Germinal center (tissue), 1 donor: ENCODE measurements at regions not wholly inside any gene's neighbourhood (a gene's known extent, or its start where the extent isn't known, plus 50 kb on each side); places are given as distances from the start of the nearest gene placed in this dataset.
"Not testable (repeated sequence)": the region's sequence is repeated elsewhere in the genome, so short reads cannot be mapped to it uniquely, and the experiment has no call there.

Experiments used
- DNase-seq: peaks from one replicate; pipeline ENCODE4 v3.0.0; 2012; ENCODE audit warnings: mixed read lengths, low spot score

DNA sequence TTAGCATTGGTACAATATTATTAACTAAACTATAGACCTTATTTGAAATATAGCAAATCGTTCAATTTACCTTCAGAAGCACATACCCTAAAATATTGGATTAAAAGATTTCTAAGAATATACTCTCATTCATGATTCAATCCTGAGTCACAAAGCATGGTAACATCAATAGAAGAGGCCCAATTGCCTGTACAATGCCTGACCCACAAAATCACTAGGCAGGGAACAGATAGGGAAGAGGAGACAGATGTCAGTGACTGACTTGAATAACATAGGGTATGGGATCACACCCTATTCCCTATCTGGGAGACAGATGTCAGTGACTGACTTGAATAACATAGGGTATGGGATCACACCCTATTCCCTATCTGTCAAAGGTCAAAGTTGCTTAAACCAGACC lies 611.6 kb upstream of the VRK2 start:
- no peak for DNase-seq

DNA sequence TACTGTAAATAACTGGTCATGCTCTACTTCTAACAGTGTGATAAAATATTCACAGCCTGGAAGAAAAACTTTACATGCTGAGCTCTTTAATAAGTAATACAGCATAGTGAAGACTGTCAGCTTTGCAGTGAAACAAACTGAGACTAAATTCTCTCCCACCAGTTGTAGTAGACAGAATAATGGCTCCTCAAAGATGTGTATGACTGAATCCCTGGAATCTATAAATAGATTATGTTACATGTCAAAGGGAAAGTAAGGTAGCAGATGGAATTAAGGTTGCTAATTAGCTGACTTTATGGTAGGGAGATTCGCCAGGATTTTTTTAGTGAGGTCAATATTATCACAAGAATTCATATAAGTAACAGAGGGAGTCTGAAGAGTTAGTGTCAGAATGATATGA lies 609.5 kb upstream of the VRK2 start:
- no peak for DNase-seq

DNA sequence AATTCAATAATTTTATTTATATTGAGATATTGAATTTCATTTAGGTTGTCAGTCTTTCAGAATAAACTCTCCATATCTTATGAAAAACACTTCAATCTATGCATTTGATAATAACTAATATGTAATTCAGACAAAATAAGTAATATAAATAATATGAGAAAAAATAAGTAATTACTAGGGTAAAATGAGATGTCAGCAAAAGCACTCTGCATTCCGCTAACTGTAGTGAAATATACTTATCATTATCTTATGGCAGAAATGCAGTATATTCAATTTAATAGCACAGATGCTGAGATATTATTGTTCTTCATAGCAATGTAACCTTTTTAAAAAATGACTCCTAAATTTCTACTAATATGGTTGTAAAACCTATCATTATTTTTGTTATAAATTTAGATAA lies 606.2 kb upstream of the VRK2 start:
- DNase-seq = no peak

- no peak for DNase-seq
Measured at GRCh38 chr2:57443086-57443485, 603.5 kb upstream of the VRK2 start.

DNA sequence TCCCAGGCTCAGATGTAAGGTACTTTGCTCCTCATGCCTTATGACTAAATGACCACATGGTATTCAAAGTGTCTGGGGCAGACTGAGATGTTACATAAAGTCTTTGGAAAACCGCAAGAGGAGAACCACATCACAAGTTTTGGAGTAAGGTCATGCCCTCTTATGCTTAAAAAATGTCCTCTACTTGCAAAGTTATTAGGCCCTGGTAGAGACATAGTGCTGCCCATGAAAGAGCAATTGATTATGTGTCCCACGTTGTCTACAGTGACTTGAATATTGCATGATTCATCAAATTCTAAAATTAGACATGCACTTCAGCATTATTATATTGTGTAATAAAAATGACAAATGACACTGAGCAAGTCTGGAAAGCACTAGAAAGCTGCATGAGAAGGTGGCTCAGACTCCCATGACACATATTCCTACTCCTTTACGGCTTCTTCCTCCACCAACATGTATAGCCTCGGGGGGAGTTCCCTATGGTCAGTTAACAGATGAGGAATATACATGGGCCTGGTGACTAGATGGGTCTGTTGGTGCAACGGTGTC lies 602.6 kb upstream of the VRK2 start:
- no peak for DNase-seq

DNA sequence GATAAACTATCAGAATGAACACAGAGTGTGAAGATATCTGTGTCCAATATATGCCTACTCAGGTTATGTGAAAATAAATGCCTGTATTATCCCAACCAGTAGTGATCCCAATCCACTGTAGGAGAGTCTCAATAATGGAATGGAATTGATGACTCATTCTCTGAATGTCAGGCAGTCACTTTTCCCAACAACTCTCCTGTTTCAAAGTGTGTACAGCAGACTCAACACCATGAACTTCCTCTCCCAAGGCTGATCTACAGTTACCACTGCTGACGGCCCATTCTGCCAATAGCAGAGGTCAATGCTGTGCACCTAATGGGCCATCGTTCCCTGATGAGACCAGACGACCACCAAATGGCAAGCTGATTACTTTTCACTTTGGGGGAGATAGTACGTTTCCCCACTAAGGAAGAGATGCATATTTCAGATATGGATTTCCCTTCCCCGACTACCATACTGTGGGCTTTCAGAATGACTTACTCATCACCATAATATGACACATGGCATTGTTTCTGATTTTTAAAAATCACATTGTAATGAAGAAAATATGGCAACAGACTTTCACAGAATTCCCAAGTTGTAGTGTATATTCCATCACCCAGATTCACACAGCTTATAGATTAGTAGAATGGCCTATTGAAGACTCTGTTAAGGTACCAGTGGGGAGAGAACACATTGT lies 601.7 kb upstream of the VRK2 start:
- DNase-seq = no peak

- no peak for DNase-seq
Measured at GRCh38 chr2:57448816-57449215, 597.8 kb upstream of the VRK2 start.

DNA sequence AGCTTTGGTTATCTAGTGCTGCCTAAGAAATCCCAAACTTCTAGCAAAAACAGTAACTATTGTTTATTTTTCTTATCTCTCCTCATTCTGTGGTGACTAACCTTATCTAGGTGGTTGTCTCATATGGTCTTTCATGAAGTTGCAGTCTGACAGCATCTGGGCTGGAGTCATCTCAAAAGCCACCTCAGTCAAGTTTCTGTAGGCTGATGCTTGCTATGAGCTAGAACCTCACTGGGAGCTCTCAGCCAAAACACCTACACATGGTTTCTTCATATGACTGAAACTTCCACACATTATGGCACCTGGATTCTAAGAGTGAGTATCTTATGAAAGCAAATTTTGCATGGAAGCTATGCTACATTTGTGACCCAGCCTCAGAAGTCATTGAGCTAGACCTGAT lies 596.4 kb upstream of the VRK2 start:
- no peak for DNase-seq

GRCh38 chr2:57452634-57453033 lies 594.0 kb upstream of the VRK2 start:
- no peak for DNase-seq

DNA sequence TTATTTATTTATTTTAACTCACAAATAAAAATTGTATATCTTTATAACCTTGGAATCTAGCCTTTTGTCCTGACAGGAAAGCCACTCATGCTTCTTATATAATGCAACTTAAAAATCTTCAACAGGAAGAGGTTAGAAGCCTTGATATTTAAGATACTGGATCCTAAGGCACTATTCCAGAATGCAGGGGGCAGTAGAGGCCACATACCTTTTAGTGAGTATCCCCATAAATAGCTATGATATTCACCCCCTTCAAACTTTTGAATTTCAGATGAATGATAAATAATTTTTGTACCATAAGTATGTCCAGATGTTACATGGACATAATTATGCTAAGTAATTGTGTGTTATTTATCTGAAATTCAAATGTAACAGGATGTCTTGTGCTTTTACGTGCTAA lies 592.7 kb upstream of the VRK2 start:
- no peak for DNase-seq

DNA sequence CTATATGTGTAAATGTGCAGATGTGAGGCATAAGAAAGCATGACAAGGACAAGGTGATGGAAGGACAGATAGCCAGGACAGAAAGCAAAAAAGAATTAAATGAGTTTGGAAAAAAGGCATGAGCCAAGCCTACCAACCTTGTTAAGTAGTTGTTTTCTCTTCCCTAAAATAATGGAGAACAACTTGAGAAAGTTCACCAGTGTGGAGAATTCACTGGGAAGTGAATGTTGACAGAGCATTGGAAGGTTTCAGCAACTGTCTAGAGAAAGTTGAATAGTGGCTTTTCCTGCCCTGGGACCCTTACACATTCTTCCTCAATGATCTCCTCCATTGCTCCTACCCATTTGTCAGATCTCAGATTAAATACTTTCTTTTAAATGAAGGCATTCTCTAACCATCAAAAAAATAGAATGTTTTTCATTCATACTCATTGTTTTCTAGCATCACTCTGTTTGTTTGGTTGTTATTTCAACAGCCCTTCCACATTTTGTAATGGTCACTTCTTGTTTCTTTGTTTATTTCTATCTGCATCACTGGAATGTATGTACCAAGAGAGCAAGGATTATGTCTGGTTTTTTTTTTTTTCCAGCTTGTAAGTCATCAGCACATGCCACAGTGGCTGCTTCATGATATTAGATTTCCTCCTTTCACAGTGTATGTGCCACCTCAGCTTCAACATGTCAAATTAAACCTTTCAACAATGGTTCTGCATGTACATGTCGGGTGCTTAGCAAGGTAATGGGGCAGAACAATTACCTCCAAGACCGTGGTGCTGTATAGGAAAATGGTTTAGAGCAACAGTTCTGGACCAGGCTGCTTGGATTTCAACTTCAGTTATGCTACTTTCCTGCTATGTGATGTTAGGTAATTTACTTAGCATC lies 586.0 kb upstream of the VRK2 start:
- DNase-seq = no peak

GRCh38 chr2:57461624-57462023 lies 585.0 kb upstream of the VRK2 start:
- no peak for DNase-seq

DNA sequence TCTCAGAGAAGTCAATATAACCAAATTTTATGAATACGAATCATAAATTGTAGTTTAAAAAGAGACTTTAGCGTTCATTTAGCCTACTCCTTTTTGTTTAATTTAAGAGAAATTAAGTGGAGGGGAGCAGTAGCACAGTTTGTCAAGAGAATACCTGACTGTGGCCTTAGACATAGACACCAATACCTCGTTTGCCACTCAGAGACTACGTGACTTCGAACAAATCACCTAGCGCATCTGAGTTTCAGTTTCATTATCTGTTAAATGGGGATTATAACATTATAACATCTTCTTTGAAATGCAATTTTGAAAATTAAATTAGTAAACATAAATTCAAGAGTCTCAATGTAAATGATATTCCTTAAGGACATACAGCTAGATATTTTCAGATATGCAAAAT lies 581.5 kb upstream of the VRK2 start:
- no peak for DNase-seq

GRCh38 chr2:57465967-57466366 lies 580.6 kb upstream of the VRK2 start:
- no peak for DNase-seq

GRCh38 chr2:57475391-57475790 lies 571.2 kb upstream of the VRK2 start:
- DNase-seq = no peak

GRCh38 chr2:57479981-57480380 lies 566.6 kb upstream of the VRK2 start:
- no peak for DNase-seq

DNA sequence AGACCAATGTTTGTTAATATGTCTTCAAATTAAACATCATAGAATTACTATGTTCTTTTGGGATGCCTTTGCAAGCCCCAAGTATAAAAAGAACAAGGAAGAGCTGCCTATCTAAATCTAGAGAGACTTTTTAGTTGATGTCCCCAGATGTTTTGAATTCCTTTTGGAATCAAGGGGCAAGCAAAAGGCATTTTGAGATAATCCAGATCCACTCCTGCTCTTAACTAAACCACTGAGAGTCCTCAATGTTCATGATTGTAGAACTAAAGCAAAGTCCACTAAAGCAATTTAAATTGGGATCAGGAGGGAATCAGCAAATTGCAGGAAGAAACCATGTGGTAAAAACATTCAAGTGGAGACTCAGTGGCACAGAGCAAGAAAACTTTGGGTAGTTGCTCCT lies 558.5 kb upstream of the VRK2 start:
- no peak for DNase-seq

DNA sequence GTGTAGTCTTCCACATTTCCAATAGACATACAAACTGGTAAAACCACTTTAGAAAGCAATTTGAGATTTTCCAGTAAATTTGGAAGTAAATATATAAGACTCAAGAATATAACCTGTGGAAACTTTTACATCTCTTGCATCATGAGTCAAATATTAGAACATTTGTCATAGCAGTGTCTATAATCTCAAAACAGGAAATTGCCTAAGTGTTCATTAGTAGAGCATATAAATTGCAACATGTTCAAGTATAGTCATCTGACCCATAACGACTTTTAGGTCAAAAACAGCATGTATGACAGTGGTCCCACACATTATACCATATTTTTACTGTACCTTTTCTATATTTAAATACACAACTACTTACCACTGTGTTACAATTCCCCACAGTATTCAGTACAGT lies 555.9 kb upstream of the VRK2 start:
- DNase-seq = no peak

- DNase-seq = no peak
Measured at GRCh38 chr2:57491213-57491612, 555.4 kb upstream of the VRK2 start.

DNA sequence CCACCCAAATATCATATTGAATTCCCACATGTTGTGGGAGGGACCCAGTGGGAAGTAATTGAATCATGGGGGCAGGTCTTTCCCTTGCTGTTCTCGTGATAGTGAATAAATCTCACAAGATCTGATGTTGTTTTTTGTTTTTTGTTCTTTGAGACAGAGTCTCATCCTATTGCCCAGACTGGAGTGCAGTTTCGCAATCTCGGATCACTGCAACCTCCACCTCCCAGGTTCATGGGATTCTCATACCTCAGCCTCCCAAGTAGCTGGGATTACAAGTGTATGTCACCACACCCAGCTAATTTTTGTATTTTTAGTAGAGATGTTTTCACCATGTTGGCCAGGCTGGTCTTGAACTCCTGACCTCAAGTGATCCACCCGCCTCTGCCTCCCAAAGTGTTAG lies 552.6 kb upstream of the VRK2 start:
- DNase-seq = not testable (repeated sequence)

GRCh38 chr2:57497489-57498096 lies 549.0 kb upstream of the VRK2 start:
- peak; percentile 17 for DNase-seq

DNA sequence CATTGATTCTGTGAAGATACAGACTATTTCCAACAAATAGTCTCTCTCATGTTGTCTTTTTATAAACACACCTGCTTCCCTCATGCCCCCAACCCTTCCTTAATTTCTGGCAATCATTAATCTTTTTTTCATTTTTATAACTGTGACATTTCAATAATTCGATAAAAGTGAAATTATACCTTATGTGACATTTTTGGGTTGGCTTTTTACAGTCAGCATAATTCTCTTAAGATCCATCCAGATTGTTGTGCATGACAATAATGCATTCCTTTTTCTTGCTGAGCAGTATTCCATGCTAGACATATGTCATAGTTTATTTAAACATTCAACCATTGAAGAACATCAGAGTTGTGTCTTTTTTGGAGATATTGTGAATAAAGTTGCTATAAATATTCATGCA lies 541.8 kb upstream of the VRK2 start:
- DNase-seq = no peak

GRCh38 chr2:57509189-57509588 lies 537.4 kb upstream of the VRK2 start:
- DNase-seq = no peak
